GM13977 (cell line): ENCODE measurements at regions not wholly inside any gene's neighbourhood (a gene's known extent, or its start where the extent isn't known, plus 50 kb on each side); places are given as distances from the start of the nearest gene placed in this dataset.

Source experiments
- DNase-seq: peaks from one replicate; pipeline ENCODE4 v3.0.0; 2012; ENCODE audit warnings: low spot score
- in situ Hi-C: fragments of 300-500 bp; cut with MboI; formaldehyde crosslinking; loops from one replicate; pipeline ENCODE4 v1.12.0; 2022; ENCODE audit warnings: low sequenced_read_pairs, low pct_unique_long_range_greater_than_20kb, mixed read lengths, inconsistent platforms; ENCODE audit not compliant: unreplicated experiment
- TF ChIP-seq, protein P1 (sequence below): IDR thresholded peaks from 2 replicates; pipeline ENCODE4 v1.5.1; 2012; ENCODE audit warnings: mild to moderate bottlenecking, control low read depth; ENCODE audit not compliant: insufficient read depth; ENCODE audit errors: extremely low read depth, missing control alignments

DNA sequence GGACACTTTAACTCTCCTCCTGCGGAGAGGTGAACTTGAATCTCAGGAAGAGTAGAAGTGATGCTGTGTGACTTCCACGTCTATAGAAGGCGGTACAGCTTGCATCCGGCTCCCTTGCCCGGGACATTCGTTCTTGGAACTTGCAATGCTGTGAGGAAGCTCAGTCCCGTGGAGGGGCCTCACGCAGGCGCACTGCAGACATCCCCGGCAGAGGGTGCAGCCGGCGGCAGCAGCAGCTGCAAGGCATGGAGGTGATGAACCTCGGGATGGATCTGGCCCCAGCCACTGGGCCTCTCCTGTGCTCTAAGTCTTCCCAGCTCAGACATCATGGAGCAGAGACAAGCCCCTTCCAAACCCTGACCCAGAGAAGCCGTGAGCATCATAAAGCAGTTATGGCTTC is 61.8 kb upstream of the SOD1 start:
- TF ChIP-seq, protein P1, sequence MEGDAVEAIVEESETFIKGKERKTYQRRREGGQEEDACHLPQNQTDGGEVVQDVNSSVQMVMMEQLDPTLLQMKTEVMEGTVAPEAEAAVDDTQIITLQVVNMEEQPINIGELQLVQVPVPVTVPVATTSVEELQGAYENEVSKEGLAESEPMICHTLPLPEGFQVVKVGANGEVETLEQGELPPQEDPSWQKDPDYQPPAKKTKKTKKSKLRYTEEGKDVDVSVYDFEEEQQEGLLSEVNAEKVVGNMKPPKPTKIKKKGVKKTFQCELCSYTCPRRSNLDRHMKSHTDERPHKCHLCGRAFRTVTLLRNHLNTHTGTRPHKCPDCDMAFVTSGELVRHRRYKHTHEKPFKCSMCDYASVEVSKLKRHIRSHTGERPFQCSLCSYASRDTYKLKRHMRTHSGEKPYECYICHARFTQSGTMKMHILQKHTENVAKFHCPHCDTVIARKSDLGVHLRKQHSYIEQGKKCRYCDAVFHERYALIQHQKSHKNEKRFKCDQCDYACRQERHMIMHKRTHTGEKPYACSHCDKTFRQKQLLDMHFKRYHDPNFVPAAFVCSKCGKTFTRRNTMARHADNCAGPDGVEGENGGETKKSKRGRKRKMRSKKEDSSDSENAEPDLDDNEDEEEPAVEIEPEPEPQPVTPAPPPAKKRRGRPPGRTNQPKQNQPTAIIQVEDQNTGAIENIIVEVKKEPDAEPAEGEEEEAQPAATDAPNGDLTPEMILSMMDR: no peak
- DNase-seq: no peak
- in situ Hi-C loops: no loop called here

DNA sequence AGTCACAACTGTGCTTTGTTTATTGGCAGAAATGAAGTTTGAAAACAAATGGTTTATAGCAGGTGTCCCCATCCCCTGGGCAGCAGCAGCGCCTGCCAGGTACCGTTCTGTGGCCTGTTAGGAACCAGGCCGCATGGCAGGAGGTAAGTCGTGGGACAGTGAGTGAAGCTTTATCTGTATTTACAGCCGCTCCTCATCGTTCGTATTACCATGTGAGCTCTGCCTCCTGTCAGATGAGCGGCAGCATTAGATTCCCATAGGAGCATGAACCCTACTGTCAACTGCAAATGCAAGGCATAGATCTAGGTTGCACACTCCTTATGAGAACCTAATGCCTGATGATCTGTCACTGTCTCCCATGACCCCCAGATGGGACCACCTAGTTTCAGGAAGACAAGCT is 63.4 kb upstream of the SOD1 start:
- TF ChIP-seq, protein P1: no peak
- DNase-seq: no peak
- in situ Hi-C loops: no loop called here

DNA sequence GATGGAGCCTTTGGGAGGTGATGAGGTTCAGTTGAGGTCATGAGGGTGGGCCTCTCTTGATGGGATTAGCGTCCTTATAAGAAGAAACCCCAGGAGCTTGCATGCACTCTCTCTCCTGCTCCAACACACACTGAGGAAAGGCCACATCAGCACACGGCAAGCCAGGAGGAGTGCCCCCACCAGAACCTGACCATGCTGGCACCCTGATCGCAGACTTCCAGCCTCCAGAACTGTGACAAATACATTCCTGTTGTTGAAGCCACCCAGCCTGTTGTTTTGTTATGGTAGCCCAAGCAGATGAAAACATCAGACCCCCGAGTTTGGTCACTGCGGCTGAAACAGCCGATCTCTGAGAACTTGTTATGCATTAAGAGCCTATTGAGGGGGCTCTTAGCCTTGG is 64.8 kb upstream of the SOD1 start:
- in situ Hi-C loops: no loop called here
- no peak for DNase-seq
- TF ChIP-seq, protein P1: no peak

DNA sequence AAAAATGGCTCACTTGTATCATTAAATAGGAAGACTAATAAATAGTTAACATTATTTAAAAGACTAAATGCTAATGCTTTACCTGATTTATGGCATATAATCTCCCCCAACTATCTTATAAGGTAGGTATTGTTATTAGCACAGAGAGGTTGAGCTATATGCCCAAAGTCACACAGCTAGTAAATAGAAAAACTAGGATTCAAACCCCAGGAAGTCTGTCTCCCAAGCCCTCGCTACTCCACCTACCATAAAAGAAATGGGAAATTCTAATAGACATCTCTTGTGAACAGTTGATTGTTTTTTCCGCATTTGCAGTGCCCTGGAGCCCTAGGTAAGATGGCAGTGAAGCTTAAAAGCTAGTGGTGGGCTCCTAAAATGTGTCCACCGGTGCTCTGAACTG is 65.2 kb upstream of the SOD1 start:
- in situ Hi-C loops: no loop called here
- no peak for DNase-seq
- TF ChIP-seq, protein P1: no peak

DNA sequence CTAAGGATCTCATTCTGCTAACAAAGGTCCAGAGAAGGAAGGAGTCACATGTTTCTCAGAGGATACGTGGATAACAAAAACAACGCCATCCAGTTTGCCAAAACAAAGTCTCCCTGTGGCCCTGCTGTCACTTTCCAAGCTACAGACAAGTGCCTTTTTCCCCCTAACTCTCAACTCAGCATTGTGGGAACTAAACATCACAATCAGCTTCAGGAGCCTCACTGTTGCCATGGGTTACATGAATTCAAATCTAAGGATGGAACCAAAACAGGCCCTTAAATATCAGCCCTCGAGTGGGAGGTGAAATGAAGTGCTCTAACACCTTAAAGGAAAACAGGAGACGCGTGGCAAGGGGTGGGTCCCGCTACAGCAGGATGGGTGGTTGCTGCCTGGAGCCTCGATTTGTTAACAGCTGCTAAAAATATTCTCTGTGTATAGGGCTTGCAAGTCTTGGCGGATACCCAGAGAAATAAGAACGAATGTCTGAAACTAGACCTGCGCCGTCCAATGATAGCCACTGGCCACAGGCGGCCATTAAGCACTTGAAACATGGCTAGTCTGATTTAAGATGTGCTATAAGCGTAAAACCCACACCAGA is 66.4 kb upstream of the SOD1 start:
- no peak for DNase-seq
- TF ChIP-seq, protein P1: no peak
- in situ Hi-C loops: no loop called here

DNA sequence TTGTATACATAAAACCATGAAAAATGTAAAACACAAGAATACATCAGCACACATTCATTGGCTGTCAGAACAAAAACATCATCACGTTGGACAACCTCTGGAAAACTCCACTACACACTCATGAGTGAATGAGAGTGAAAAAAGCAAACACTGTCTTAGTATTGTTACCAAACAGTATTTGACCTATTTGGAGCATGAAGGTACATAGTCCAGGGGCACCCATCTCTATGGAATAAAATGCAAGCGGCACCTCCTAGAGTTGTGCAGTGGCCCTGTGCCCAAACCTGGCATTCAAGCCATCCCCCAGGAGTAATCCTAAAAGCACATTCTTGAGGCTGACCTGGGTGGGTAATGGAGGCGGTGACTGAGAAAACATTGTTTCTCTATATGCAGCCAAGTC is 67.0 kb upstream of the SOD1 start:
- in situ Hi-C loops: no loop called here

More for the DNA sequence above, 67.0 kb upstream of the SOD1 start:
- no peak for DNase-seq
- TF ChIP-seq, protein P1: no peak
